Spleen (tissue), 7 donors: ENCODE measurements at regions not wholly inside any gene's neighbourhood (a gene's known extent, or its start where the extent isn't known, plus 50 kb on each side); places are given as distances from the start of the nearest gene placed in this dataset.

Experiments used
- POLR2A ChIP-seq, 3 donors: fragments of 450-650 bp; IDR thresholded peaks; one replicate each; pipeline ENCODE4 v1.5.1; 2017; ENCODE audit warnings: antibody characterized with exemption in 3 of 3, mild to moderate bottlenecking in 1 of 3
- POLR2AphosphoS5 ChIP-seq, 3 donors: sonication (generic); formaldehyde crosslinking; IDR thresholded peaks; one replicate each; pipeline ENCODE4 v1.5.1; 2017; ENCODE audit warnings: antibody characterized with exemption in 3 of 3
- TF ChIP-seq, protein P1 (sequence below), 11 experiments: fragments of 200-600 bp in 7 of 11; fragments of 450-650 bp in 4 of 11; sonication (generic) in 4 of 11; IDR thresholded peaks in 8 of 11; conservative IDR thresholded peaks in 3 of 11; 1 replicate in 7 of 11; 2 replicates in 4 of 11; pipeline versions ENCODE4 v1.4.0 to v1.8.0; 2016 to 2021; ENCODE audit warnings: antibody characterized with exemption in 11 of 11, inconsistent platforms in 4 of 11, mild to moderate bottlenecking in 1 of 11
- donor health status: DM: no; HTN: no; CAD: no; lungs with moderate emphysema.
- donor health status: DM: no; HTN: no; CAD: no.
- donor health status: DM: no; HTN: no; CAD: no.

DNA sequence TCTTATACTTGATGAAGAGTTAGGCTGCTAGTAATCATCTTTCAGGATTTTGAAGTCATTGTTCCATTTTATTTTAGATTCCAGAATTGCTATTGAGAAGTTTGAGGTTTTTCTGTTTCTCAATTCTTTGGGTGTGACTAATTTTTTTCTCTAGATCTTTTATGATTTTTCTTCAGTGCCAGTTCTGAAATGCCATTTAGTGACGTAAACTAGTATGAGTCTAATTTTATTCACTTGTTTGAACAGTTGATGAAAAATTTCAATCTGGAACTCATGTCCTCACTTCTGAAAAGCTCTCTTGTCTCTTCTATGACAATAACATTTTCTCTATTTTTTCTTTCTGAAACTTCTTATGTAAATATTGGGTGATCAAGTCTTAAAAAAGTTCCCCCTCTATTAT lies 188.5 kb upstream of the HTR2A start:
- TF ChIP-seq, protein P1, sequence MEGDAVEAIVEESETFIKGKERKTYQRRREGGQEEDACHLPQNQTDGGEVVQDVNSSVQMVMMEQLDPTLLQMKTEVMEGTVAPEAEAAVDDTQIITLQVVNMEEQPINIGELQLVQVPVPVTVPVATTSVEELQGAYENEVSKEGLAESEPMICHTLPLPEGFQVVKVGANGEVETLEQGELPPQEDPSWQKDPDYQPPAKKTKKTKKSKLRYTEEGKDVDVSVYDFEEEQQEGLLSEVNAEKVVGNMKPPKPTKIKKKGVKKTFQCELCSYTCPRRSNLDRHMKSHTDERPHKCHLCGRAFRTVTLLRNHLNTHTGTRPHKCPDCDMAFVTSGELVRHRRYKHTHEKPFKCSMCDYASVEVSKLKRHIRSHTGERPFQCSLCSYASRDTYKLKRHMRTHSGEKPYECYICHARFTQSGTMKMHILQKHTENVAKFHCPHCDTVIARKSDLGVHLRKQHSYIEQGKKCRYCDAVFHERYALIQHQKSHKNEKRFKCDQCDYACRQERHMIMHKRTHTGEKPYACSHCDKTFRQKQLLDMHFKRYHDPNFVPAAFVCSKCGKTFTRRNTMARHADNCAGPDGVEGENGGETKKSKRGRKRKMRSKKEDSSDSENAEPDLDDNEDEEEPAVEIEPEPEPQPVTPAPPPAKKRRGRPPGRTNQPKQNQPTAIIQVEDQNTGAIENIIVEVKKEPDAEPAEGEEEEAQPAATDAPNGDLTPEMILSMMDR (IDR thresholded peaks at IDR 0.05 in 8 of 11, conservative IDR thresholded peaks at IDR 0.05 in 3 of 11): no peak
- TF ChIP-seq POLR2A (IDR thresholded peaks at IDR 0.05) (no peak), POLR2AphosphoS5 (IDR thresholded peaks at IDR 0.05) (no peak)
